ENCODE measurements at regions not wholly inside any gene's neighbourhood (a gene's known extent, or its start where the extent isn't known, plus 50 kb on each side); places are given as distances from the start of the nearest gene placed in this dataset.
"Not testable (repeated sequence)": the region's sequence is repeated elsewhere in the genome, so short reads cannot be mapped to it uniquely, and the experiment has no call there.

DNA sequence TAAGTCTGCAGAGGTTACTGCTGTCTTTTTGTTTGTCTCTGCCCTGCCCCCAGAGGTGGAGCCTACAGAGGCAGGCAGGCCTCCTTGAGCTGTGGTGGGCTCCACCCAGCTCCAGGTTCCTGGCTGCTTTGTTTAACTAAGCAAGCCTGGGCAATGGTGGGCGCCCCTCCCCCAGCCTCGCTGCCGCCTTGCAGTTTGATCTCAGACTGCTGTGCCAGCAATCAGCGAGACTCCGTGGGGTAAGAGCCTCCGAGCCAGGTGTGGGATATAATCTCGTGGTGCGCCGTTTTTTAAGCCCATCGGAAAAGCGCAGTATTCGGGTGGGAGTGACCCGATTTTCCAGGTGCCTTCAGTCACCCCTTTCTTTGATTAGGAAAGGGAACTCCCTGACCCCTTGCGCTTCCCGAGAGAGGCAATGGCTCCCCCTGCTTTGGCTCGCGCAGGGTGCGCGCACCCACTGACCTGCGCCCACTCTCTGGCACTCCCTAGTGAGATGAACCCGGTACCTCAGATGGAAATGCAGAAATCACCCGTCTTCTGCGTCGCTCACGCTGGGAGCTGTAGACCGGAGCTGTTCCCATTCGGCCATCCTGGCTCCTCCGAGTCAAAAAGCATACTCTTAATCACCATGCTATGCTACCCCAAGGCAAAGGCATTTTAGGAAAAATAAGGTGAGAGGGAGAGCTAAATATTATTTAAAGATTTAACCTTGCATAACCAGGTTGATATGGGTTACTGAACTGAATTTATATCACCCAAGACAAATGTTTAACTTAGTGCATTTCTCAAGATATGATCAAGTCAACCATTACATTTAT is 96.8 kb downstream of the FANCF start:
- TF ChIP-seq TAF1 (IDR thresholded peaks at IDR 0.05; ENCODE audit: borderline replicate concordance, low read depth, low read length); EZH2phosphoT487 (IDR thresholded peaks at IDR 0.05; ENCODE audit: borderline replicate concordance, low read depth); YY1 (IDR thresholded peaks at IDR 0.05; ENCODE audit: low read depth); POLR2AphosphoS5 (IDR thresholded peaks at IDR 0.05; ENCODE audit: low read depth, low read length): not testable (repeated sequence)
- TF ChIP-seq, protein P1, sequence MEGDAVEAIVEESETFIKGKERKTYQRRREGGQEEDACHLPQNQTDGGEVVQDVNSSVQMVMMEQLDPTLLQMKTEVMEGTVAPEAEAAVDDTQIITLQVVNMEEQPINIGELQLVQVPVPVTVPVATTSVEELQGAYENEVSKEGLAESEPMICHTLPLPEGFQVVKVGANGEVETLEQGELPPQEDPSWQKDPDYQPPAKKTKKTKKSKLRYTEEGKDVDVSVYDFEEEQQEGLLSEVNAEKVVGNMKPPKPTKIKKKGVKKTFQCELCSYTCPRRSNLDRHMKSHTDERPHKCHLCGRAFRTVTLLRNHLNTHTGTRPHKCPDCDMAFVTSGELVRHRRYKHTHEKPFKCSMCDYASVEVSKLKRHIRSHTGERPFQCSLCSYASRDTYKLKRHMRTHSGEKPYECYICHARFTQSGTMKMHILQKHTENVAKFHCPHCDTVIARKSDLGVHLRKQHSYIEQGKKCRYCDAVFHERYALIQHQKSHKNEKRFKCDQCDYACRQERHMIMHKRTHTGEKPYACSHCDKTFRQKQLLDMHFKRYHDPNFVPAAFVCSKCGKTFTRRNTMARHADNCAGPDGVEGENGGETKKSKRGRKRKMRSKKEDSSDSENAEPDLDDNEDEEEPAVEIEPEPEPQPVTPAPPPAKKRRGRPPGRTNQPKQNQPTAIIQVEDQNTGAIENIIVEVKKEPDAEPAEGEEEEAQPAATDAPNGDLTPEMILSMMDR (IDR thresholded peaks at IDR 0.05) = not testable (repeated sequence)
- TF ChIP-seq, protein P2, sequence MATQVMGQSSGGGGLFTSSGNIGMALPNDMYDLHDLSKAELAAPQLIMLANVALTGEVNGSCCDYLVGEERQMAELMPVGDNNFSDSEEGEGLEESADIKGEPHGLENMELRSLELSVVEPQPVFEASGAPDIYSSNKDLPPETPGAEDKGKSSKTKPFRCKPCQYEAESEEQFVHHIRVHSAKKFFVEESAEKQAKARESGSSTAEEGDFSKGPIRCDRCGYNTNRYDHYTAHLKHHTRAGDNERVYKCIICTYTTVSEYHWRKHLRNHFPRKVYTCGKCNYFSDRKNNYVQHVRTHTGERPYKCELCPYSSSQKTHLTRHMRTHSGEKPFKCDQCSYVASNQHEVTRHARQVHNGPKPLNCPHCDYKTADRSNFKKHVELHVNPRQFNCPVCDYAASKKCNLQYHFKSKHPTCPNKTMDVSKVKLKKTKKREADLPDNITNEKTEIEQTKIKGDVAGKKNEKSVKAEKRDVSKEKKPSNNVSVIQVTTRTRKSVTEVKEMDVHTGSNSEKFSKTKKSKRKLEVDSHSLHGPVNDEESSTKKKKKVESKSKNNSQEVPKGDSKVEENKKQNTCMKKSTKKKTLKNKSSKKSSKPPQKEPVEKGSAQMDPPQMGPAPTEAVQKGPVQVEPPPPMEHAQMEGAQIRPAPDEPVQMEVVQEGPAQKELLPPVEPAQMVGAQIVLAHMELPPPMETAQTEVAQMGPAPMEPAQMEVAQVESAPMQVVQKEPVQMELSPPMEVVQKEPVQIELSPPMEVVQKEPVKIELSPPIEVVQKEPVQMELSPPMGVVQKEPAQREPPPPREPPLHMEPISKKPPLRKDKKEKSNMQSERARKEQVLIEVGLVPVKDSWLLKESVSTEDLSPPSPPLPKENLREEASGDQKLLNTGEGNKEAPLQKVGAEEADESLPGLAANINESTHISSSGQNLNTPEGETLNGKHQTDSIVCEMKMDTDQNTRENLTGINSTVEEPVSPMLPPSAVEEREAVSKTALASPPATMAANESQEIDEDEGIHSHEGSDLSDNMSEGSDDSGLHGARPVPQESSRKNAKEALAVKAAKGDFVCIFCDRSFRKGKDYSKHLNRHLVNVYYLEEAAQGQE (IDR thresholded peaks at IDR 0.05; ENCODE audit: low read depth, low read length) = not testable (repeated sequence)

Measured in SK-N-SH (cell line).